Forelimb muscle (tissue), 1 donor: ENCODE measurements at regions not wholly inside any gene's neighbourhood (a gene's known extent, or its start where the extent isn't known, plus 50 kb on each side); places are given as distances from the start of the nearest gene placed in this dataset.
A peak's percentile ranks its signal among the peaks of the same experiment; 100 is the strongest.

Experiments used
- DNase-seq: peaks from one replicate; pipeline ENCODE4 v3.0.0-alpha.2; 2013; ENCODE audit warnings: low read depth

DNA sequence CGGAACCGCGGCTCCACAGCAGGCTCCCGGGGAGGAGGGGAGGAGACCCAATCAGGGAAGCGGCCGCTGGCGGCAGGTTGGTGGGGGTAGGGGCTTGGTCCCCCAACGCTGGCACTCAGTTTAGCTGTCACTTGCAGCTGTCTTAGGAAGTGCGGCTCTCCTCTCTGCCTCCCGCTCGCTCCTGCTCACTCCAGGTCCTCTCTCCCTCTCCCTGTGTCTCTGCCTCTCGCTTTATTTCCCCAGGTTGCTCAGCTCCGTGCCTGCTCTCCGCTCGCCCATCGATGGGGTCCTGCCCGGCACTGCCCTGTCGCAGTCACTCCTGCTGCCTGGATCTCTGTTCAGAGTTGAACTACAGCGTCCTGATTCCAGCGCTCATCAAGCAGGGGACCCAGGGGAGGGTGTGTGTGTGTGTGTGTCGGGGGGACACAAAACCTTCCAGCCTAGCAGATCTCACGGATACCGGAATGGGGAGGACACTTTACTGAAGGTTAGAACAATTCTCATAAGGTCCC lies 145.6 kb downstream of the ENGASE start:
- no peak for DNase-seq

DNA sequence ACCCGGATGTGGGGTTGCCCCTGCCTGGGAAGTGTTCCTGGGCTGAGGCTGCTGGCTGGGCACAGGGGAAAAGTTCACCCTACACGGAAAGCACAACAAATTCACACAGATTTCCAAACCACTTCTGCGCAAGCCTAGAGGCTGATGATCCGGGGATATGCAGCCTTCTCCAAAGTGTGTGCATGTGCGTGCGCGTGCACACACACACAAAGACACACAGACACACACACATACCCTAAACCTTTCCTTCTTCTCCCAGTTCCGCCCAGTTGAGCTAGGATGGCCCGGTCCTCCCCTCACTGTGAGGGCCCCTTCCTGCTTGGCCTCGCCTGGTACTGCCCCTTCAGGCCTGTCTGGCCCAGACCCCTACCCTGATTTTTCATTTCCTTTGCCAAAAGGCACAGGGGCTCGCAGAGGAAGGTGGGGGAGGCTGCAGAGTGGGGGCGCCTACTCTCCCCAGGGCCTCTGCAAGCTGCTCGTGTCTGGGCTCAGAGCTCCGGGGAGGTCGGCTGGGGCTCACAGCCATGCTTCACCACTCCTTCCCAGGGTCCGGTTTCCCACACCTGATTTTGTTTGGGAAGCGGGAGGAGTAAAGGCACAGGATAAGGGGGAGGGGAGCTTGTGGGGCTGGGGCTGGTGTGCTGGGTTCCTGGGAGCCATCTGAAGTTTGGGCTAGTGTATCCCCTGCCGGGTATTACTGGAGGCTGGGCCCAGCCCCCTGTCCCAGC lies 144.7 kb downstream of the ENGASE start:
- no peak for DNase-seq

DNA sequence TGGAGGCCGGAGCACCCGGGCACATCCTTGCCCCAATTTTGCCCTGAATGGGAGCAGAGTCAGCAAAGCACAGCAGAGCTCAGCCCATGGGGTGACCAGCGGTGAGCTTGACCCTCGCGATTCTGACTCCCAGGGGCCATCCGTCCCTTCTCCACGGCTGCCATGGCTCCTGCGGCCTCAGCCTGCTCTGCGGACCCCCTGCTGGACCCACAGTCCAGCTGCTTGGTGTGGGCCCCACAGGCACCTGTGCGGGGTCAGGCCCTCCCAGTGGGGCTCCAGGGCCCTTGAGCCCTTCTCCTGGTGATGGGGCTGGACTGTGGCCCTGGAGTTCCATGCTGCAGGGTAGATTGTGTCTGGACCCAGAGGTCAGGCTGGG lies 144.2 kb downstream of the ENGASE start:
- DNase-seq = no peak

DNA sequence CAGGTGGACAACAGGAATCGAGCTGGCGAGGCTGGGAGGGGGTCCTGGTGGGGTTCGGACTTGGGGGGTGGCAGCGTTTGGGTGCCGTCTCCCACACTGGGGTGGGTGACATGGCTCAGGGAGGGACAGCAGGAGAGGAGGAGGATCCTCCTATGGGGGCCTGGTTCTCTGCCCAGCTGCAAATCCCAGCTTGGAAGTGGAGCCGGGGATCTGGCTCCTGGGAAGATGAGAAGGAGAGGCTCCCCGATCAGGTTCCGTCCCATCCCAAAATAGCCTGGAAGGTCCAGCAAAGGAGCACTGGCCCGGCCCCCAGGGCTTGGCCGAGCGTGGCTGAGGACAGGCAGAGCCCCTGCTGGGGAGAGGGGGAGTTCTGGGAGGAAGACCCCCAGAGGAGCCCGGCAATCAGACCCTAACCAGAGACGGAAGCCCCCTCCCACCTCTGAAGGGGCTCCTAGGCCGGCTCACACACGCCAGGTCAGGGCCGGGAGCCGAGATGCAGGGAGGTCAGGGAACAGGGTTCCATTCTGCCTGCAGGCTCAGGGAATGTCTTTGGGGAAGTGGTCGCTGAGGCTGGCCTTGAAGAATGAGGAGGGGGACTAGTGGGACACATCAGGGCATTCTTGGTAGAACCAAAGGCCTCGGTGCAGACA lies 143.7 kb downstream of the ENGASE start:
- no peak for DNase-seq

DNA sequence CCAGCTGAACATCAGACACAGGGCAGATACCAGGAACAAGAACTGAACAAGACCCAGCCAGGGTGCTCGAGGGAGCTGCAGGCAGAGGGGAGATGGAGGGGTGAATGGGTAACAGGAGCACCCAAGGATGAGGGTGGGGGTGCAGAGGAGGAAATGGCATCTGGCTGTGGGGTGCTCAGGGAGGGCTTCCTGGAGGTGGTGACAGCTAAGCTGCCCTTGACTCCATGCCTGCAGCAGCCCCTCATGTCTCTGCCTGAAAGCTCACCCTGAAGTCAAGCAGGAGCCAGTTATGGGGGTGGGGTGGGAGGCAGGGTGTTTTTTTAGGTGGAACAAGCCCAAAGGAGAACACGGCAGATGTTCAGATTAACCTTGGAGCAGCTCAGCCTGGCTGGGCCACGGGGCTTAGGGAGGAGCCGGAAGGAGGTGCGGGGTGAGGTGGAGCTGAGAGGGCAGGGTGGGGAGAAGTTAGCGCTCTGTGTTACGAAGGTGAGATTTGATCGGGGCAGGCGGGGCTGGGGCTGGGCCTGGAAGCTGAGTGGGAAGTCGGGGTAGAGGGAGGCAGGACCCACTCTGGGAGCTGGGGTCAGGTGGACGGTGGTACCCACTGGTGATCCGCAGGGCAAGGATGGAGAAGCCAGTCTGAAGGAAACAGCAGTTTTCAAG lies 143.0 kb downstream of the ENGASE start:
- no peak for DNase-seq

DNA sequence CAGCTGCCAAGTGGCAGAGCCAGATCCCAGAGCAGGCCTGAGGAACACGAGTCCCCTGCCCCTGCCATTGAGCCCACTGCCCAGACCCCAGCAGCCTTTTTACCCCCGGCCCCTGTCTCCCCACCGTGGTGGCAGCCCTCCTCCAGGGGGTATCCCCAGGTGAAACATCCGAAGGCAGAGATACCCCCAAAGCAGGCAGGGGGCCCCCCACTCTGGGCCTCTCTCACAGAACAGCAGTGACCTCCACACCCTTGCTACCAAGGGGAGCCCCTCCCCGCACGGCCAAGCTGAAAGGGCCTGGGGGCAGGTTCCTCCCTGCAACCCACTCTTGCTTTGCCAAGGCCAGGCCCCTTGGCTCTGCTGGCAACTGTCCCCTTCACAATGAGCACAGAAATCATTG lies 142.2 kb downstream of the ENGASE start:
- DNase-seq = no peak

DNA sequence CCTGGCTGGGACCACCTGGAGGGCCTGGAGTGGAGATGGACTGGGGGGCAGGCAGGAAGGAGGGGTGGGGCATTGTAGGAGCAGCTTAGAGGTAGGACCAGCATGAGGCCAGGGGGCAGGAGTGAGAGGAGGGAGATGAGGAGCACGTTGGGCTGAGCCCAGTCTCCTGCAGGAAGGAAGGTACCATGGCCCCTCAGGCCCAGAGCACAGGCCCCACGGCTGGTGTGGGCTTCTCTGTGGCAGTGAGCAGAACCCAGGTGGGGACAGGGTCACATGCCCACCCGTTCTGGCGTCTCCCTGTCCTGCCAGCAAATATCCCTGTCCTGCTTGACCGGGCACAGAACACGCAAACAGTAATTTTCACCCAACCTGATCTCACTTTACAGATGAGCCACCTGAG lies 141.8 kb downstream of the ENGASE start:
- DNase-seq = no peak

DNA sequence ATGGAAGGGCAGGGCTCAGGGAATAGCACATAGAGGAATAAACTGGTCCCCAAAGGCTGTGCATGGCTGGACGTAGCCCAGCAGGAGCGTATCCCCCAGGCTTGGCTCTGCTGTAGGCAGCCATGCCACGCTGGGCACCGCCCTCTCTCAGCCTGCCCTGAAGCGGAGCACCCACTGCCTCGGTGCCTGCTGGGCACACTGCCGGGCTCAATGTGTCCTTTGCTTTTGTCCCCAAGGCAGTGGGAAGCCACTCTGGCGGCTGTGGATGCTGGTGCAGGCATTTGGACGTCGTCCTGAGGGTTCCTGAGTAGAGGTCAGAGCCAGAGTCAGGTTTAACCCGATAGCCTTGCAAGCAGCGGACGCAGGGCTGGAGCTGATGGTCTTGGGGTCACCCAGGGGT lies 141.0 kb downstream of the ENGASE start:
- DNase-seq = no peak

DNA sequence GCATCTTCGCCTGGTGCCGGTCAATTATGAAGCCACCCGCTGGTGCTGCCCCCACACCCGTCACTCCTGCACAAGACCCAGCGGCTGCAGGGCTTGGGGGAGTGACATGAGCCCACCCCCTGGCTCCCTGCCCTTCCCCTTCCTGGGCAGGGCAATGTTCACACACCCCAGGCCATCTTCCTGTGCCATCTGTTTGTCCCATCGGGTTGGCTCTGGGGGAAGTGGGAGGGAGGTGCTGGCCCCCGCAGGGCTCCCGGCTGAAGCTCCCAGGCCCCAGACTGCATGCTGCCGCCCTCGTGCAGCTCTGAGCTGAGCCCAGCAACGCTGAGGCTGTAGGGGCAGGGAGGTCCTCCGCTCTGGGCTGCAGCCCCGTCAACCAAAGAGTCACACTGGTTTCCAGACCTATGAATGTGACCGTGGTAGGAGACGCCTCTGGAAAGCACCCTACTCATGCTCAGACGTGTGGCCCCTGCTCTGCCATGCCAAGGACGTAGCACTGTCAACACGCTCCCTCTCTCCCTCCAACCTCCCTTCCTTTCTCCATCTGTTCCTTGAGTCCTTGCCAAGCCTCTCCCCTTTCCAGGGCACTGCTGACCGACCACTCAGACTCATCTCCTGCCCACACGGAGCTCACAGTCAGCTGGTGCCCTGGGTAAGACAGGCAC lies 140.4 kb downstream of the ENGASE start:
- DNase-seq = no peak

DNA sequence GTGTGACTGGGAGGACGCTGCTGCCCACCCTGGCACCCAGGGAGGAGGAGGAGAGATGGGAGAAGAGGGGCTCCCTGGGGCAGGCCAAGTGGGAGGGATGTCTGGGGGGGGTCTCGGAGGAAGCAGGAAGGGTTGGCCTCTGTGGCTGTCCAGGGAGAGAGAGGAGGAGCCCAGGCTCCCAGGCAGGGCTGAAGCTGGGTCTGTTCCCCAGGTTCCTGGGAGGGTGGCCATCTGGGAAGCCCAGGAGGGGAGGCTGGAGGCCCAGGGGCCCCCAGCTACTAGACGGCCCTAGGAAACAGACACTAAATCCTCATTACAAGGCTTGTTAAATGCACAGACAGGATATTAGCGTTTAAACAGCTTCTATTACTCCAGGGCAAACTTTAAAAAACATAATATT lies 139.8 kb downstream of the ENGASE start:
- no peak for DNase-seq

DNA sequence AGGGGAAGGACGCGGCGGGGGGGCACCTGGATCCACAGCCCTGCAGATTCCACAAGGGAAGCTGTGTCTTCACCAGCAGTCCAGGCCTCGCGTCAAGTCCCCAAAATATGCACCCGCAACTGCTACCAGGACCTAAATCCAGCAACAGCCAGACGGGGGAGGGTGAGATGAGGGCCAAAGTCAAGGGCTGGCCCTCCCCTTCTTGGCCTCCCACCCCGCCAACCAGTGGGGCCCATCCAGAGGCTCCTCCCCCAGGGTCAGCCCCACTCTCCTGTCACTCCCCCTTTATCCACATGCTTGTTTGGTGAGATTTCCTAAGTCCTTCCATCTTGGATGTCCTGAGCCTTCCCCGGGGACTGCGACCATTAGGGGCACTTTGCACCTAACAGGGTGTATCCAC lies 138.7 kb downstream of the ENGASE start:
- no peak for DNase-seq

DNA sequence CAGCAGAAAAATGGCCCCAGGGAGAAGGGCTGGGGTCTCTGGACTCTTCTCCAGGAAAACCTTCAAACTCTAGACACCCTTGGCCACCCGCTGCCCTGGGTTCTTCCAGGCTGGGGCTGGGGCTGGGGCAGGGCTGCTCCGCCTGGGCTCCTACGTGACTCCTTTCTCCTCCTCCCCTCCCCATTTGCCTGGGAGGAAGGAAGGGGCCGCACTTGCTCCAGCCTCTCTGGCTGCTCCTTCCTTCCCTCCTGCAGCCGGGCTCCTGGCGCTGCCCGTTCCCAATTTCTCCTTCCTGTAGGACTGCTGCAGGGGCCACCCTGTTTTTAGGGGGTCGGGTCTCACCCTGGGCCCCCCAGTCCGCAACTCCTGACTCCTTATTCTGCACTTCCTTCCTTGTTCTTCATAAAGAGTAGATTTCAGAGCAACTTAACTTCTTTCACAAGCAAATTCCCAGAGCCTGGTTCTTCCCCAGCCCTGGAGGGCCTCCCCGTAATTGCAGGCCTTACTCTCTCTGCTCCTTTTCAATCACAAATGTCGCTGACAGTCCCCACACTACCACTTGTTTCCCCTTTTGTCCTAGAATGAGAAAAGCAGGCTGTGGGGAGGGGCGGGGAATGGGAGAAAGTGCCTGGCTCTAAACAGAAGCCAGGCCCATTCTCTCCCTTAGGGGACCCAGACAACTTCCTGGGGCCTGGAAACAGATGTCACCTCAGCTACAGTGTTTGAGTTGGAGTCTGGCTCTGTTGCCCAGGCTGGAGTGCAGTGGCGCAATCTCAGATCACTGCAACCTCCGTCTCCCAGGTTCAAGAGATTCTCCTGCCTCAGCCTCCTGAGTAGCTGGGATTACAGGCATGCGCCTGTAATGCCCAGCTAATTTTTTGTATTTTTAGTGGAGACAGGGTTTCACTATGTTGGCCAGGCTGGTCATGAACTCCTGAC lies 137.8 kb downstream of the ENGASE start:
- DNase-seq = no peak

DNA sequence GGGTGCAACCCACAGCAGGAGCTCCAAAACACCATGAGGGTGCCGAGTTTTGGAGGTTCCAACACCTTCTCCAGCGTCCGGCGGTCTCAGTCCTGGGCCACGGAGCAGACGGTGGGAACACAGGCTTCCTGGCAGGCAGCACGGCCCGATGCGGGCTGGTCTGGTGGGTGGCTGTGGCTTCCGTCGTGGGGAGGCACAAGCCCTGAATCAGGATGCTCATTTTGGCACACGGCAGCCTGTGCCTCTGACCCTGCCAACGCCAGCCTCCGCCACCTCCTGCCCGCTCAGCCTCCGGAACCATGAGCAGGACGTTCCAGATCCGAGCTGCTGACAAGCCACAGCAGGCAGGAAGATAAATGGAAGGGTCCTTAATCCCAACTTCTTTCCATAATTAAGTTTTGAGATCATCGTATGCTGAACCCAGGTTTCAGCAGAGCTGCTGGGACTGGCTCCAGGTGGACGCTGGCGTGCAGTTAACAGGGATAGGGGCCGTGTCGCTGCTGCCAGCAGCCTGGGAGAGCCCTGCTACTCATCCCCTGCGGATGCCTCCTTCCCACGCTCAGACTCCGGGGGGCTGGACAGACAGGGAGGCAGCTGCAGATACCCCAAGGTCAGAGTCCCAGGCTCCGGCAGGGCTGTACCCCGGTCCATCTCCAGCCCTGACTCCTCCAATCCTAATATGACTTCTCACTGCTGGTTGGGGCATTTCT lies 136.6 kb downstream of the ENGASE start:
- no peak for DNase-seq

DNA sequence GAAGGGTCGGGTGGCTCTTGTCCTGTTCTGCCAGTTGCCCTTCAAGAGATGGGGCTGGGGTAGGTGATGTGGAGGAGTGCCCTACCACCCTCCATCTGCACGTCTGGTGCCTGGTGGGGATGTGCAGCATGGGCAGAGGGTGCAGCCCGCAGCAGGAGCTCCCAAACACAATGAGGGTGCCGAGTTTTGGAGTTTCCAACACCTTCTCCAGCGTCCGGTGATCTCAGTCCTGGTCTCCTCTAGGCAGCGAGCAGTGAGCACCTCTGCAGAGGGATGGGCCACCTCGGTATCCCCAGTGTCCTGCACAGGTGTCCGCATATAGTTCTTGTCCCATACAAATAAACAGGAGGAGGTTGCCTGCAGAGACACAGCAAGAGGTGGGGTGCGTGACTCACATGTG lies 136.0 kb downstream of the ENGASE start:
- DNase-seq = no peak

DNA sequence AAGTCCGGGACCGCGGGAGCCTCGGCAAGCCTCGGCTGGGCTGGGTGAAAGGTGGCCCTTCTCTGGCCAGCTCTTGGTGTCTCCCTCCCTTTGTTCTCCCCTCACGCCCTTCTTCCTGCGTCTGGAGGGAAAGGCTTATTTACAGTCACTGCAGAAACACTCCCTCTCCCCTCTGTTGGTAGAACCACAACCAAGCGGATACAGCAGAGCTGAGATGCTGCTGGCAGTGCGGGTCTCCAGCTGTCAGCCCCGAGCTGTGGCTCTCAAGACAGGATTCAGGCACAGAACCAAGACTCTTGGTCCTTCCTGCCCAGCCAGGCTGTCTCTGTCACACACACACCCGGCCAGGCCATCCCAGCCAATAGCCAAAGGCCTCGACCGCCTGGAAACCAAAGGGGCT lies 133.3 kb downstream of the ENGASE start:
- DNase-seq = no peak

DNA sequence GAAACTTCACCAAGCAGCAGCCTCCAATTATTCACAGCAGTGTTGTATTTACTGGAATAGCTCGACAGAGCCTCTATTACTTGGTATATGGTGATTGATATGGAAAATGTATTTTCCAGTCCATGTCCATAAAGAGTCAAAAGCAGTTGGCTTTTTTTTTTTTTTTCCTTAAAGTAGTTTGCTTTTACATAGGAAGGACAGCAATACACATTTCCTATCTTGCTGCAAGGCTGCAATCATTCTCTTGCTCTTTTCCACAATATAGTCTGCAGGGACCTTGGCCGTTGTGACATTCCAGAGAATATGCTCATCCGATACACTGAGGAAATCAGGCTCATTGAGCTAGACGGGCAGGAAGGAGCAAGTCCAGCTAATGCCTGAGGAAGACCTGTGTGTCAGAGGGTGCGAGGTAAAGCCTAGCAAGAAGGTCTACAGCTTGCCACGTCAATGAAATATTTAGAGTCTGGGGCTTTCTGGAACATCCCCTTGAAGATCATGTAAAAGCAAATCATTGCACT lies 131.1 kb downstream of the ENGASE start:
- DNase-seq = no peak

DNA sequence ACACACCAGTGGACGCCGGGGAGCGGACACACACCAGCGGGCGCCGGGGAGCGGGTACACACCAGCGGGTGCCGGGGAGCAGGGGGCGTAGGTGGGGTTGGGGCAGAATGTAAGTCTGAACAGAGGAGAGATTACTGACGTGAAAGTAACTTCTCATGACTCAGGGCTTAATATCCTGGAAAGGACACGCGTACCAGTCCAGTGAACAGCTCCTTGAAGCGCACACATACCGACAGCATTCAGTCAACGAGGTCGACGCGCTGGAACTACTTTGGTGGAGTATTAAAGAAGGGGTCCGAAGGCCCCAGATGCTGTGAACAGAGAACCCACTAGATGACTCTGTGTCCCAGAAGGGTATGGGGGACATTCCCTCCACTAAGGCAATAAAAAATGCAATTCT lies 129.6 kb downstream of the ENGASE start:
- no peak for DNase-seq

DNA sequence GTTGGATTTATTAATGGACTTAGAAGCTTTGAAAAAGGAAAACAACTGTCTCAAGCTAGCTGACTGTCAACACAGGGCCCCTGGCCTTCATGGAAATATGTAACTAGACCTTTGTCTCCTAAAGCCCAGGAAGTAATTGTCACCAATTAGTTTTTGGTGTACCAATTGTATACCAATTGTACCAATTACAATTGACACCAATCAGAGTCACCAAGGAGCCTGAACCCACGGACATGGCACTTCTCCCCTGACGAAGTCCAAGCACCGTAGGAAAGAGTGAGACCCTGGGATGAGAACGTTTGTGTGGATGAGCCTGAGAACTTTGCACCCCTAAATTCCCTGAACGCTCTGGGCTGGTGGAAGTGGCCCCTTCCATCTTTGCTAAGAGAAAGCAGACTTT lies 129.0 kb downstream of the ENGASE start:
- no peak for DNase-seq

DNA sequence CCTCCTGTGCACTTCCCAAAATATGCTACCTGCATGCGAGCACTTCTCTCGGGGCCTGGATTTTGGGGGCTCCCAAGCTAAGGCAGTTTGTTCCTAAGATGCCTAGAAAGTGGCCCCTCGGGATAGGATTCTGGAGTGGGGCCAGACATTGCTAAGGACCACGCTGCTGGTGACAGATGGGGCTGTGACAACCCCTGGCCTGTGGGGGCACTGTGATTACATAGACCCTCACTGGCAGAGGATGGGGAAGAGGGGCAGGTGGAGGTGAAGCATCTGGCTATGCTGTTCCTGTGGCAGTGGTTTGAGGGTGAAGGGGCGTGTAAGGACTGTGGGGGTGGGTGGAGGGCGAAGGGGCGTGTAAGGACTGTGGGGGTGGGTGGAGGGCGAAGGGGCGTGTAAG lies 128.4 kb downstream of the ENGASE start:
- DNase-seq = no peak

DNA sequence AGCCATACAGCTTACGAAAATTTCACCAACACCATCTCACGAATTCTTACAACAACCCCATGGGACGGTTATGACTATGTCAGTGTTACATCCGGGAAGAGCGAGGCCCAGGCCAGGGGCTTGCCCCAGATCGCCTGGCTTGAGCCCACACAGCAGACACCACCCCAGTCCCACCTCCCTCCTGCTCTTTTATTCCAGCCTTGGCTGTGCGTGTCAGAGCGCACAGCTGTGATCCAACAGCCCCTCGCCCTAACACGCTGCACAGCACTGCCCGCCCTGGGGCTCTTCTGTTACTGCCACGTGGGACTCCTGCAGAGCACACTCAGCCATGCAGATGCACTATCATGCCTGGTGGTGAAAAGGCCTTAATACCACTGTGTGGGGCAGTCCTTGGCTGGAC lies 127.9 kb downstream of the ENGASE start:
- DNase-seq = peak; percentile 13
